Chondrocyte (in vitro differentiated cells): ENCODE measurements at regions not wholly inside any gene's neighbourhood (a gene's known extent, or its start where the extent isn't known, plus 50 kb on each side); places are given as distances from the start of the nearest gene placed in this dataset.

Source experiments
- DNase-seq: peaks from one replicate; pipeline ENCODE4 v3.0.0; 2021; ENCODE audit warnings: mixed read lengths, low spot score
- H3K27ac Mint-ChIP-seq: one replicate; pipeline ENCODE4 v1.8.0; 2021; ENCODE audit warnings: mild to moderate bottlenecking, moderate library complexity, mixed read lengths; ENCODE audit not compliant: unreplicated experiment
- H3K27me3 Mint-ChIP-seq: 2 replicates; pipeline ENCODE4 v1.8.0; 2021; ENCODE audit warnings: low read depth, mixed read lengths
- H3K36me3 Mint-ChIP-seq: 2 replicates; pipeline ENCODE4 v1.8.0; 2021; ENCODE audit warnings: low read depth, mixed read lengths
- H3K4me1 Mint-ChIP-seq: 2 replicates; pipeline ENCODE4 v1.8.0; 2021; ENCODE audit warnings: low read depth, mild to moderate bottlenecking, mixed read lengths
- H3K4me3 Mint-ChIP-seq: one replicate; pipeline ENCODE4 v1.8.0; 2021; ENCODE audit warnings: mild to moderate bottlenecking, moderate library complexity, mixed read lengths; ENCODE audit not compliant: unreplicated experiment
- H3K9me3 Mint-ChIP-seq: 2 replicates; pipeline ENCODE4 v1.8.0; 2021; ENCODE audit warnings: low read depth, mixed read lengths
- TF ChIP-seq, protein P1 (sequence below): fragments of 200-600 bp; sonication (generic); IDR thresholded peaks from 2 replicates; pipeline ENCODE4 v1.5.0; 2021; ENCODE audit warnings: antibody characterized with exemption, mild to moderate bottlenecking, moderate library complexity

DNA sequence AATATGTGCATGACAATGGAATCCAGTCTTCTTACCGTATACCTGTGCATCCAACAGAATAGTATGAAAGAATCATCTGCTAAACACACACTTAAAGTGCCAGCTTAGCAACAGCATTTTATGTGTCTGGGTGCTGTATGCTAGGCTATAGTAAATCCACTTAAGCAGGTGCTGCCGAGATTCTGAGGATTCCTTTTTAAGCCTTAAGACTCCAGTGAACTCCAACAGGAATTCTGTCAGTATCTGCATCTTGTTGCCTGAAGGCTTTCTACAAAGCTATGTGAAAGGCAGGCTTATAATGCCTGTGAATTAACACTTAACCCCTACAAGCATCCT, 1076.4 kb upstream of the PABPC4L start:
- Mint-ChIP-seq H3K9me3 (peaks cover 4% of the 10 kb centered on the region), H3K4me3 (no peak overlapping the region), H3K27ac (no peak overlapping the region), H3K36me3 (no peaks in the 10 kb centered on the region), H3K27me3 (no peaks in the 10 kb centered on the region), H3K4me1 (peaks cover 66% of the 10 kb centered on the region)
- no peak for DNase-seq
- TF ChIP-seq, protein P1, sequence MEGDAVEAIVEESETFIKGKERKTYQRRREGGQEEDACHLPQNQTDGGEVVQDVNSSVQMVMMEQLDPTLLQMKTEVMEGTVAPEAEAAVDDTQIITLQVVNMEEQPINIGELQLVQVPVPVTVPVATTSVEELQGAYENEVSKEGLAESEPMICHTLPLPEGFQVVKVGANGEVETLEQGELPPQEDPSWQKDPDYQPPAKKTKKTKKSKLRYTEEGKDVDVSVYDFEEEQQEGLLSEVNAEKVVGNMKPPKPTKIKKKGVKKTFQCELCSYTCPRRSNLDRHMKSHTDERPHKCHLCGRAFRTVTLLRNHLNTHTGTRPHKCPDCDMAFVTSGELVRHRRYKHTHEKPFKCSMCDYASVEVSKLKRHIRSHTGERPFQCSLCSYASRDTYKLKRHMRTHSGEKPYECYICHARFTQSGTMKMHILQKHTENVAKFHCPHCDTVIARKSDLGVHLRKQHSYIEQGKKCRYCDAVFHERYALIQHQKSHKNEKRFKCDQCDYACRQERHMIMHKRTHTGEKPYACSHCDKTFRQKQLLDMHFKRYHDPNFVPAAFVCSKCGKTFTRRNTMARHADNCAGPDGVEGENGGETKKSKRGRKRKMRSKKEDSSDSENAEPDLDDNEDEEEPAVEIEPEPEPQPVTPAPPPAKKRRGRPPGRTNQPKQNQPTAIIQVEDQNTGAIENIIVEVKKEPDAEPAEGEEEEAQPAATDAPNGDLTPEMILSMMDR: no peak

DNA sequence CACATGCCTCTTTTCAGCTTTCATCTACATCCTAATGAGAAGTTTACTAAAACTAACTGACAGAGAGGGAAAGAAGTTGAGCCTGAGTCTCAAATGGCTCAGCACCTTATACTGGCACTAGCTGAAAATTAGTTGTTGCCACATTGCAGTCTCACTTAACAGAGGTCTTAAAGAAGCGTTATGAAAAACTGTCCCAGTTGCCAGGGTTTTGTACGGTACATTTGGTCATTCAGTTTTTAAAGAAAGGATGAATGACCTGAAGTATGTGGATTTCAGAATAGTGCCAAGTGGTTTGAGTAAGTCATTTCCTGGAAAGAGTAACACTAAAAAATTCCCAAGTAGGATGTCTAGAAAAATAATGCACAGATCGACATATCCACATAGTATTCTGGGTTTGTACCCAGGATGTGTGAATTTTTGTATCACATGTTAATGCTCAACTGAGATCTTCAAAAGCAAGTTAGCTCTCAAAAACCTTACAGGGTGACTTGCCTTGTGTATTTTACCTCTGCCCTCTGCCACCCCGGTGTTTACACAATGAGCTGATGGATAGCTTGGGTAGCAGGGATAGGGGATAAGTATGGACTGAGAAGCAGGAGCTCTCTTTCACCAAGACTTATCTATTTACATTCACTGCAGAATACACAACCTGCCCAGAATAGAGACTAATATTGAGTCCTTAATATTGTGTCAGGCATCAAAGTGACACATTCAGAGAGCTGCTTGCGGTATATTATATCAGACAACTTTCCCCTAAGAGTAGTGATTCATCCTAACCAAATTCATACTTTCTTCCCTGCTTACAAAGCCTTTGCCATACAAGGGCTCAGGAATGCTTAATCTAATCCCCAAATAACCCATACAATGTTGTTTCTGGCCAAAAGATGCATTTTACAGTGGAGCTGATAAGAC, 1075.7 kb upstream of the PABPC4L start:
- H3K36me3 Mint-ChIP-seq: no peaks in the 10 kb centered on the region
- H3K4me3 Mint-ChIP-seq: no peak overlapping the region
- H3K27me3 Mint-ChIP-seq: no peaks in the 10 kb centered on the region
- H3K4me1 Mint-ChIP-seq: peaks cover 59% of the 10 kb centered on the region
- H3K27ac Mint-ChIP-seq: peak overlapping the region; percentile 34
- TF ChIP-seq, protein P1: no peak
- no peak for DNase-seq
- no peaks in the 10 kb centered on the region for H3K9me3 Mint-ChIP-seq

DNA sequence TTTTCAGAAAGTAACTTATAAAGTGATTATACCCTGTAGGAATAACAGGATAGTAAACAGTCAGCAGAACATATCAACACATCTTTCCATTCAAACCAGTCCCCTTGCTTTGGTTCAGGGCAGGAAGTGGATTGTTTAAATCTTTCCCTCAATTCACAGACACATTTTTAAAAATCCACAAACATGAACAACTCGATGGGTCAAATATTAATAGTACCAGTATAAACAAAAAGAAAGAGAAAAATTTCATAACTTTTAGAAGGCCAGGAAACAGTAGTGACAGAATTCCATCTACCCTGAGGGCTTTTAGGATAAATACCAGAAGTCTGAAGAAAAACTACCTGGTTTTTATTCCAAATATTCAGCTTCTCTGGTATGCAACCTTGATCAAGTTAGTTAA, 1072.8 kb upstream of the PABPC4L start:
- peak overlapping the region; percentile 14 for H3K4me3 Mint-ChIP-seq
- no peaks in the 10 kb centered on the region for H3K36me3 Mint-ChIP-seq
- peak overlapping the region; percentile 81 for H3K27ac Mint-ChIP-seq
- DNase-seq: no peak
- no peaks in the 10 kb centered on the region for H3K27me3 Mint-ChIP-seq
- peaks cover 45% of the 10 kb centered on the region for H3K4me1 Mint-ChIP-seq
- TF ChIP-seq, protein P1: no peak
- H3K9me3 Mint-ChIP-seq: no peaks in the 10 kb centered on the region

DNA sequence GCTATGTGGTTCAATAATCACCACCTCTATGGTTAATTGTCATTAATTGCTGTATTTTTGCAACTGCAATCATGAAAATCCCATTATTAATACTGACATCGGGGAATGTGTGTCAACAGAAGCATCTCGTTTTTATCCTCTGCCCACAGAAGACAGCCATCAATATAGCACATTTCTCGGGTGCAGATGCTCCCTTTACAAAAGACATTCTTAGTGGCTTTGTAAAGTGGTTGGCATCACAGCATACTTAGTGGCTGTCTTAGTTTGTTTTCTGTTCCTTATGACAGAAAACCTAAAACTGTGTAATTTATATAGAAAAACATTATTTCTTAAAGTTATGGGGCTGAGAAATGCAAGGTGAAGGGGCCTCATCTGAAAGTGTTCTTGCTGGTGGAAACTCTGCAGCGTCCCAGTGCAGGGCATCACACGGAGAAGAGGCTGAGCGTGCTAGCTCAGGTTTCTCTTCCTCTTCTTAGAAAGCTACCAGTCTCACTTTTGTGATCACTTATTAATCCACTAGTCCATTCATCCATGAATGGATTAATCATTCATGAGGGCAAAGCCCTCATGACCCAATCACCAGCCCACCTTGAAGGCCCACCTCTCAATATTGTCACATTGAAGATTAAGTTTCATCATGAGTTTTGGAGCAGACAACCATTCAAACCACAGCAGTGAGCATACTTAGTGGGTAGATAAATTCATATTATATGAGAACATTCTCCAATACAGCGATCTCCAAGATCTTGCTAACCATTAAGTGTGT, 1067.7 kb upstream of the PABPC4L start:
- no peak for DNase-seq
- H3K9me3 Mint-ChIP-seq: peaks cover 2% of the 10 kb centered on the region
- H3K27me3 Mint-ChIP-seq: no peaks in the 10 kb centered on the region
- H3K36me3 Mint-ChIP-seq: no peaks in the 10 kb centered on the region
- TF ChIP-seq, protein P1: no peak
- no peak overlapping the region for H3K4me3 Mint-ChIP-seq
- no peak overlapping the region for H3K27ac Mint-ChIP-seq
- H3K4me1 Mint-ChIP-seq: peaks cover 8% of the 10 kb centered on the region

DNA sequence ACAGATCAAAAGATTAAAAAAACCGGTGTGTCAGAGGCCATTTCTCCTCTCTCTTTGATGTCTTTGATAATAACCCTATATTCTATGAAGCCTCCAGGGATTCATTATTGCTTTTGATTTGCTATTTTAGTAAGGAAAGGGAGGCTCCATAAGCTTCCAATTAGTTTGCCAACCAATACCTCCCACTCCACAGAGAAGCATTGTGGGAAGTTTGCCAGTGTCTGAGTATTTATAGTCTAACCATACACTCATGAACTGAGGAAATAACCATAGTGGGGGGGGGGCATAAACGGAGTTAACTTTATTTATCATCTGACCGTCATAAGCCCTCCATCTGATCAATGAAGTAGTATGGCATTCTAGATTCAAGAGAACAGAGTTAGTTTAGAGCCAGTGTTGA, 1066.8 kb upstream of the PABPC4L start:
- TF ChIP-seq, protein P1: no peak
- H3K27me3 Mint-ChIP-seq: no peaks in the 10 kb centered on the region
- H3K36me3 Mint-ChIP-seq: no peaks in the 10 kb centered on the region
- peaks cover 2% of the 10 kb centered on the region for H3K9me3 Mint-ChIP-seq
- no peak overlapping the region for H3K4me3 Mint-ChIP-seq
- no peaks in the 10 kb centered on the region for H3K4me1 Mint-ChIP-seq
- no peak overlapping the region for H3K27ac Mint-ChIP-seq
- no peak for DNase-seq
